GM19372 (cell line): ENCODE measurements at regions not wholly inside any gene's neighbourhood (a gene's known extent, or its start where the extent isn't known, plus 50 kb on each side); places are given as distances from the start of the nearest gene placed in this dataset.
A peak's percentile ranks its signal among the peaks of the same experiment; 100 is the strongest.

ENCODE experiments used
- ATAC-seq: cut with Tn5 transposase; IDR thresholded peaks from one replicate; pipeline ENCODE4 v1.9.1; 2021; ENCODE audit warnings: mild to moderate bottlenecking, low read depth, moderate library complexity; ENCODE audit not compliant: unreplicated experiment

DNA sequence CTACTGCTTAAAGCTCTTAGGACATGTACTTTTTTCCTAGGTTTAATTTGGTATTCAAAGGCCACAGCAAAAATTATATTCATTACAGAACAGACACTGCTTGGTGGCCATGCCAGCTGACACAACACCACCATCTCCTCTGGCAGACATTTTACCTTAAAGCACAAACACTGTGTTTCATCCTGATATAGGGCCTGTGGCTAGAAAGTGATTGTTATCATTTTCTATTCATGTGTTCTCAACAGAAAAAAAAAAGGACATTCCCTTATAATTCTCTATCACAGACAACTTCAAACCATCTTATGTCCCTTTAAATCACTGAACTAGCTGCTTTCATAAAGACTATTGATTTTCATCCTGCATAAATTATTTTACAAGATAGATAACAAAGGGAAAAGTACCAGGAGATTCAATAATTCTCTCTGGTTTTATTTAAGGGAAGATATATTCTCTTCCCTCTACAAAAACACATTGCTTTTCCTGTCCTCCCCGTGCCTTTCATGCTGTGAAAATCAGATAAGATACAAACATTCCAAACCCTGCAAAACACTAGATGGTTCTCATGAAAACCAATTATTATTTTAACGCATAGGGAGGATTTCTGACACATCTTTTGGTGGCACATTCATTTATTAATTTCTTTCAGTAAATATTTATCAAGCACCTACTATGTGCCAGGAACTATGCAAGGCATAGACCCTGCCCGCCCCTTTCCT lies 139.3 kb upstream of the TMCC3 start:
- ATAC-seq = no peak

DNA sequence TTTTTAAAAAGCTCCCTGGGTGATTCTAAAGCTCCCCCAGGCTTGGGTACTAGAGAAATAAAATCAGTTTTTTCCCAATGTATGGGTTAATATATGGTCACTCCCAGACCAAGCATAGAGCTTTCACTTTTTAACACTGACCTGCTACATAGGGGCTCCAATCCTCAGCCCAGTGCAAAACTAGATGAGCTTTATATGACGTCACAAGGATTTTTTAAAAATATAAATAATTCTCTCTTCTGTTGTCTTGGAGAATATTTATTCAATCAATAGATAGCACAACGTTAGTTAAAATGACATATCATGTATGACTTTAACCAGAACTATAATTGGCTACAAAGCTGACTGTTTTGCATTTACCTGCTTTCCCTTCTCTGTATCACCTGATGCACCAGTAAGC lies 137.9 kb upstream of the TMCC3 start:
- no peak for ATAC-seq

DNA sequence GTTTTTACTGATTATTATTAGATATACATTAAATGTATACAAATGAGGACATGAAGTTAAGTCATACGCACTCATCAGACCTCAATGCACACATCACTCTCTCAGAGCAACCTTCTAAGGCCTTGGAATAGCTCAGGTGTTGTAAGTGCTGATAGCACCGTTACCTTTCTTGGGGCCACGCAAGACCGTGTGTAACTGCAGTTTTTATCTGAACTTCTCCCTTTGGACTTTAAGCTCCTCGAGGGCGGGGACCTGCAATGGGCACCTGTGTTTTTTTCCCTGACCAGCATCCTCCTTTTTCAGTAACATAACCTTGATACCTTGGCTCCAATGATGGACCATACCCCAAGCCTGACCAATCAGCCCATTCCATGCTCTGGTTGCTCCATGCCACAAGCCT lies 136.5 kb upstream of the TMCC3 start:
- ATAC-seq = no peak

DNA sequence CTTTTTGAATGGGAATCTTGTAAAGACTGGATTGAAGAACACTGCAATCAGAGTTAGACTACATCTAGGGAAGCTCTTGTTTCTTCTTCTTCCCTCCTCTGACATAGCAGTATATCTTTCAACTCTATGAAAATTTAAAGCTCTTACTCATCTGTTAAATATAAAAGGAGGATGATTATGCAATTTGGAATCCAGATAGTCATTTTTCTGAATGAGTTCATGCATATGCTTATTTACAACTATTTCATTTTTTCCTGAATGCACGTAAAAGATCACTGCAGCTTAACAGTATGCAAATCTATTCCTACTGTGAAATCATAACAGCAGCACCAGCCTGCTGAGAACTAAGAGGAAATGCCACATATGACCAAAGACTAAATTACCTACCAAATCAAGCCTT lies 133.5 kb upstream of the TMCC3 start:
- ATAC-seq = no peak

DNA sequence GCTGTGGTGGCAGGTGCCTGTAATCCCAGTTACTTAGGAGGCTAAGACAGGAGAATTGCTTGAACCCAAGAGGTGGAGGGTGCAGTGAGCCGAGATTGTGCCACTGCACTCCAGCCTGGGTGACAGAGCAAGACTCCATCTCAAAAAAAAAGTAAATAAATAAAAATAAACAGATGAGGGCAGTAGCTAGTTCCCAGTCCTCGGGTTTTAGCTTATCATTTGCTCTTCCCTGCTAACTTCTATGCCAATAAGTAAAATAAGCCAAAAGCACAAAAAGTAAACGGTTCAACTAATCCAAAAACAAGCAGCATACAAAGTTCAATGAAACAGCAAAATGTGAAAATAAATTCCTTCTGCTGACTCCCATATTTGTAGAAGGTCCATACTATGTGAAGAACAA lies 133.0 kb upstream of the TMCC3 start:
- ATAC-seq = no peak

DNA sequence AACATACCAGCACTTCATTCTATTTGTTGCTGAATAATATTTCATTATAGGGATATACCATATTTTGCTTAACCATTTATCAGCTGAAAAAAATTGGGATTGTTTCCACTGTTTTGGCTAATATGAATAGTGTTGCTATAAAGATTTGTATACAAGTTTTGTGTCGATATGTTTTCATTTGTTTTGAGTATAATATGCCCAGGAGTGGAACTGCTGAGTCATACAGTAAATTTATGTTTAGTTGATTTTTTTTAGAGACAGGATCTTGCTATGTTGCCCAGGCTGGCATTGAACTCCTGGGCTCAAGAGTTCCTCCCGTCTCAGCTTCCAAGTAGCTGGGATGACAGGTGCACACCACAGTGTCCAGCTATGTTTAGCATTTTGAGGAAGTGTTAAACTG lies 131.5 kb upstream of the TMCC3 start:
- no peak for ATAC-seq

DNA sequence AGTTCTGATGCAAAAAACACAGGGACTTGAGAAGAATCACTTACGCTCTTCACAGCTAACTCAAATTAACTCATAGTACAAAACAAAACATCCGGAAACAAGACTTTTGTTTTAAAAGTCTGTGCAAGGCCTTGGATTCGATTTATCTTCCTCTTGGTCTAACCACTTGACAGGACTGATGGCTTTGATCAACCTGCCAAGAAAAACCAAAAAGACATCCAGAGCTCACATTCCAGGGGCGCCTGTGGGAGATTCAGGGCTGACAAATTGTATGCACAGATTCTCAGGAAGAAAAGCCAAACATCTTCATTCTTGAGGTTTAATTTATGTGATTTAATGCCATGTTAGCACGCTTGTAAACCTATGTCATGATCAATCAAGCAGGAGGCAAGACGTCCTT lies 129.1 kb upstream of the TMCC3 start:
- ATAC-seq = no peak

DNA sequence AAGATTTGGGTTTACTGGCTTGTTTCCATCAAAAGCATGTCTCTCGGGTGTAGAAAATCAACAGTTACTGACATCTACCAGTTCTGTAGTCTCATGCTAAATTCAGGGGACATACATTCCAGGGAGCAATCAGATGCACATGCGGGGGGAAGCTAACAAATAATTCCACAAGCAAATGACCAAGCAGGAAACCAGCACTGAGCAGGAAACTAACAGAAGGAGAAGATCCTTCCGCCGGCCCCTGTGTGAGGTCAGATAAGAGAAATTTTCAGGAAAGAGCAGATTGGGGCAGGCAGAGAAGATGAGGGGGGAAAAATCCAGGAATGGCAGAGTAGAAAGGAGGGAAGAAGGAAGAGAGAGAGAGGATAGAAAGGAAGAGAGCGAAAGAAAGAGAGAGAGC lies 127.6 kb upstream of the TMCC3 start:
- no peak for ATAC-seq

DNA sequence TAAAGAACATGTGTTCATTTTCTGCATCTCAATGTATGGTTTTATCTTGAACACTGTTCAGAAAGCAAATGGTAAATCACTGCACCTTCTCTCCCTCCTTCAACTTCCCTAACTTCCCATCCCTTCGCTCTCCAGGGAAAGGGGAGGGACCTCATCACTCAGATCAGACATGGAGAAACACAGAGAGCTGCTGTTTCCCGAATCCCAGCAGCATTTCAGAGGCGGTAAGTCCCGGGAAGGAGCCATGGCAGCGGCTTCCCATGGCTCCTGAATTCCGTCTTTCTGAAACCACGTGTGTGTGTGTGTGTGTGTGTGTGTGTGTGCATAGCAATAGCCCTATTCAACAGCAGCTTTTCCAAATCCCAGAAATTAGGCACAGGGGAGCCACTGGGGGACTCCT lies 125.4 kb upstream of the TMCC3 start:
- ATAC-seq = no peak

DNA sequence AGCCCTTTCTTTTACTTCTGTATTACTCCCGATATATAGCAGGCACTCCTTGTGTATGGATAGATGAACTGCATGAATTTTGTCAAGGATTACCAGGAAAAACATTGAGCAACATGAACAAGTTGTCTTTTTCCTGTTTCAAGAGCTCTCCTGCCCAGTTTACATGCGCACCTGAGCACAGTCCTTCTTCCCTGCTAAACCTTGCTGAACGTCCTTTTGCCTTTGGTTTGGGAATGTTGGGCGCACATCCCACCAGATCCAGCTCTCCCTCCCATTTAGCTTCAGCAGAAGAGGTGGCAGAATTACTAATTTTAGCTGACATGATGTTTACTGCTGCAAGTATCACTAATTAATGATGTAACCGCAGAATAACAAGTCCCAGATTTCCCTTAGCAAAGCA lies 121.4 kb upstream of the TMCC3 start:
- no peak for ATAC-seq

DNA sequence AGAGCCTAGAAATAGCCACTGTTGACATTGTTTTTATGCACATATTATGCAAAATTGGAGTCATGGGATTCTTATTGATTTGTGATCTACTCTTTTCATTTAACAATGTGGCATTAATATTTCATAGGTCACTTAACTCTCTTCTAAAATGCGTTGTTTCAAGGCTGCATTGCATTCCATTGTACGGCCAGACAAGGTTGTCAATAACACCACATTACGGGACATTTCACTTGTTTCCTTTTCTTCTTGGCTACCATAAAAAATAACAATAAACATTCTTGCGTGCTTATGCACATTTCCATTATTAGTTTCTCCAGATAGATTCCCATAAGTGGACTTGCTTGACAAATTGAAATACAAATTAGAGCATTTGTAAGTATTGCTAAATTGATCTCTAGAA lies 120.8 kb upstream of the TMCC3 start:
- ATAC-seq = no peak

DNA sequence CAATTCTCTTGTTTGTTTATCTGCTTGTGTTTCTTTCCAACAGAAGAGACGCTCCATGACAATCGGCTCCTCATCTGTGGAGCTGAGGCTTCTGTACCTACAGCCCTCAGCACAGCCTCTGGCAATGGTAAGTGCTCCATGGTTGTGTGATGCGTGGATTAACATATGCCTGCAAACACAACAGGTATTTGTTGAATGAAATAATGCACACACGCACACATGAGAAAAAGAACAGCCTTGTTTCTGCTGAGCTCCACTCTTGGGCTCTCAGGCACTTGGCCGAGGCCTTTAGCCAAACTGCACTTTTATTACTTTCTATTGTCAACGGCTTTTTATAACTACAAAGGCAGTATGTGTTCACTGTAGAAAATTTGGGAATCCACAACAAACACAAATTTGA lies 120.4 kb upstream of the TMCC3 start:
- no peak for ATAC-seq

DNA sequence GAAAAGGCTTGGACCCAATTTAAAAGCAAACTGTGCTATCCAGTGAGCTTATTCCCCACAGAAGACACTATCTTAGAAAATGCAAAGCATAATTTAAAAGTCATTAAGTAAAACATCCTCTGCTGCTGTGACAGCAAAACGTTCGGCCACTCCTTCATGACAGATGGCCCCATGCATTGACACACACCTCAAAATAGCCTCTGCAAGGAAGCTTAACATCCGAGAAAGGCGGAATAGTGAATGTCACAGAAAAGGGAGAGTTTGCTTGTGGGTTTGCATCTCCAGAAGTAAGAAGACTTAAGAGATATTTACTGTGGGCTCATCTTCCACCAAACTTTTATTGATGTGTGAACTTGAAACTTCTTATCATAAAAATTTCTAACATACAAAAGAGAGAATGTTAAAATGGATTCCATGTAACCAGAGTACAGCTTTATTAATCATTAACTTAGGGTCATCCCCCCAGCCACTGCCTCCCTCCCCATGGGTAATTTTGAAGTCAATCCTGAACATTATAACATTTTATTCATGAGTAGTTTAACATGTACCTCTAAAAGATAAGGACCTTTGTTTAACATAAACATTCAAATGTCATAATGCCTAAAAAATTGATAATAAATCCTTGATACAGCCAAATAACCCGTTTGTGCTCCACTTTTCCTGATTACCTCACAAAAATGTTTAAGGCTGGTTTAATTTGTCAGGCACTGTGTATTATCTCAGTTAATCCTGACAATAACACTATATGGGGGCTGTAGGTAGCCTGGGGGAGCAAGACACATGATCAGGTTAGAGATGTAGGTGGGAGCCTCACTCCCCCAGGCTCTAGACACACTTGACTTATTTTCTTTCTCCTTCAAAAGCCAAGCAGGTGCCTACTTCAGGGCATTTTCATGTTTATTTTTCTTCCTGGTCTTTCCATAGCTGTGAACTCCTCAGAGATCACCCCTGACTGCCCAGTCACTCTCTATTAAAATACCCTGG lies 119.7 kb upstream of the TMCC3 start:
- ATAC-seq = no peak

DNA sequence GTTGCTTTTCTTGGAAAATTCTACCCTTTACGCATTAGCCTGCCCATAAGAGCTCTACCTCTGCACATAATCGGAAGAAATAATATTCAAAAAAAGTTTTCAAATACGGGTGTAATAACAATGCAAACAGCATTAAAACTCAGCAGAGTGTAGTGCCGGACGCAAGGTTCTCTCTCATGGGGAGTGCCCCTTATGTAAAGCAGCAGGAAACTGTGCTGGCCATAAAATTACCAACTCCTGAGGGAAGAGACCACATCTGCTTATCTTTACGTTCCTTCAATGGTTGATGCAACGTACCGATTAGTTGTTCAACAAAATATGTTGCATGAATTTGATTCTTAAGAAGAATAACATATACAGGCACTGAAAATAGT lies 118.7 kb upstream of the TMCC3 start:
- peak; percentile 80 for ATAC-seq

DNA sequence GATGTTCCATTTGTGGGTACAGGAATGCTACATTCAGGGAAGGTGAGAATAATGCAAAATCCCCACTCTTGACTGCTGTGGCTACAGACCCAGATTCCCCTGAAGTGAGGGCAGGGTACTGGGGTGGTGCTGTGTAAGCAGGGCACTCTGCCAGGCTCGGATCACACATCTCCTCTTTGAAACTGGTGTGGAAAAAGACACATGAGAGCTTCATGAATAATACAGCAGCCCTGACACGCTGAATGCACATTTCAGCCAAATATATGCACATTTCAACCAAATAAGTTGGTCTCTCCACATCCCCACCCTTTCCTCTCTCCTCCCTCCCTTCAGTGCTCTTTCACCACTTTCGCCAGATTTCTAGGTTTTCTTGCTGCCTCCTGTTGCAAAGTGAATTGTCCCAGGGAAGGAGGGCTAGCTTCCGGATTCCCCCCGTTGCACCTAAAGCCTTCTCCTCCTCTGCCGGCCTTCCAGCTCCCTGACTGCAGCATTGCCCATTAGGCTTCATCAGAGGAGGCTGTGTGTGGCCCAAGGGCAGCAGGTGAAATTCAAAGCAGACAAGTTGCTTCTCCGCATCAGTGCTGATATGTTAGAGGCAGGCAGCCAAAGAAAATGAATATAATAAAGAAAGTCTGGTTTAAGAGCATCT lies 118.2 kb upstream of the TMCC3 start:
- peak; percentile 42 for ATAC-seq

DNA sequence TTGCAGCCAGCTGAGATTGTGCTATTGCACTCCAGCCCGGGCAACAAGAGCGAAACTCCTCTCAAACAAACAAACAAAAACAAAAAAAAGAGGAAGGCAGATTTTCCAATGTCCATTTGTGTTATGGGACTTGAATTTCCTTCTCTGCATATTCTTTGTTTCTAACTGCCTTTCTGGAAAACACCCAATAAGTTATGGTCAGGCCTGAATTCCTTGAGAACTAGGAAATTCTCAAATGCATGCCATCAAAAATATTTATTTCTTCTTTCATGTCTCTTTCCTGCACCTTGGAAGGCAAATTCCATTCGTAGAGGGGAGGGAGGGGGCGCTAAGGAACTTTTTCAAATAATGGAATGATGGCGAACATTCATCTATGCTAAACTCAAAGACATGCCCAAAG lies 117.6 kb upstream of the TMCC3 start:
- no peak for ATAC-seq

DNA sequence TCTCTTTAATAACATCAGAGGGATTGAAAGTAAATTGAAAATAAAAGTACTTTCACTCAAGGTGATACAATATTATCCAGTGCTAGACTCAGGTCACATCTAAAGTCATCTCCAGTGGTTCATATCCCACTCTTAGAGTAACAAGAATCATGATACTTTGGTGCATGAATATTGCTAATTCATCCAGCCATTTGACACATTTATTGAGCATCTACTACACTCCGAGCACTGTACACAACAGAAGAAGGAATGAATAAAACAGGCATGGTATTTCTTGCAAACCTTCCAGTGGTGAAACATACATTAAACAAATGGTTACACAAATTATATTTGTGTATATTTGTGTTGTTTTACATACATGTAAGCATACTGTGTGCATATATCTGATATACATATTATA lies 116.0 kb upstream of the TMCC3 start:
- no peak for ATAC-seq

DNA sequence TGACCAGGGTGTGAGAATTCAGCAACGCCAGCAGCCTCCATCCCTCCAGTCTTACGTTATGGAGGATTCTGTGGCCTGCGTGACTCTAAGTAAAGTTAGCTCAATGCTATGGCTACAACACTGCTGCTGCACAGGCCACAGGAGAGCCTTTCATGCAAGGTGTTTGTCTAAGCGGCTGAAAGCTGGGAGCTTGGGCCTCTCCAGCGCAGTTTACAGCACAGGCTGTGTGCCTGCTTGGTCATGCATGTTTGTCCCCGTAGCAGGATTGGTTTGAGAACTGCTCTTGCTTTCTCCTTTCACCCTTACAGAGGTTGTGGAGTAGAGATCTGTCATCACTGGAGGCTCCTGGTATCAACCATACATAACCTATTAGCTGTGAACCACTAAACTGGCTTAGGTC lies 113.1 kb upstream of the TMCC3 start:
- ATAC-seq = no peak

DNA sequence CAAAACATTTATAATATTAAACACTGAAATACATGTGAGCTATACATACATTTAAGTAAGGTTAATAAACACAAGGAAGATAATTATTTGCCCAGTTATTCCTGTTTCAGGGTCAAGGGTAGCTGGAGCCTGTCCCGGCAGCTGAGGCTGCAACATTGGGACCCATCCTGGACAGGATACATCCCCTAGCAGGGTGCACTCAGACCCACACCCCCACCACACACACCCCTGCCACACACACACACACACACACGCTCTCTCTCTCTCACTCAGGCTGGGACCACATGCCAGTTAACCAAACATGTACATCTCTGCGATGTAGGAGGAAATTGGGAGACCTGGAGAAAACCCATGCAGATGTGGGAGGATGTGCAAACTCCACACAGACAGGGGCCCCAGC lies 112.6 kb upstream of the TMCC3 start:
- ATAC-seq = no peak

DNA sequence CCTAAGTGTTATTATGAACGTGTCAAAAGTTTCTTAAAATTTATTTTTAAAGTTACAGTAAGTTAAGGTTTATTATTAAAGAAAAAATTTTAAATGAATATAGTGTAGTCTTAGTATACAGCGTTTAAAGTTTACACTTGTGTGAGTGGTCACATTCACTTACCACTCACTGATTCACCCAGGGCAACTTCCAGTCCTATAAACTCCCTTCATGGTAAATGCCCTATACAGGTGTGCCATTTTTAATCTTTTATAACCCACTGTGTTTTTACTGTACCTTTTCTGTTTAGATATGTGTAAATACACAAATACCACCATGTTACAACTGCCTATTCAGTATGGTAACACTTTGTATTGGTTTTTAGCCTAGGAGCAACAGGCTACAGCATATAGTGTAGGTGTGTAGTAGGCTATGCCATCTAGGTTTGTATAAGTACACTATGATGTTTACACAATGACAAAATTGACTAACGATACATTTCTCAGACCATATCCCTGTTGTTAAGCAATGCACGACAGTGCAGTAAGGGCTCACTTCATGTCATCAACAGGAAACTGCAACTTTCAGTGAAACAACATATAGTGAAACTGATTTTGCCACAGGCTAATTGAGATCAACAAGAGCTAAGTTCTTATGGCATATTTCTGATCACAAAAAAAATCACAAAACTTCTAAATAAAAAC lies 112.0 kb upstream of the TMCC3 start:
- peak; percentile 74 for ATAC-seq

DNA sequence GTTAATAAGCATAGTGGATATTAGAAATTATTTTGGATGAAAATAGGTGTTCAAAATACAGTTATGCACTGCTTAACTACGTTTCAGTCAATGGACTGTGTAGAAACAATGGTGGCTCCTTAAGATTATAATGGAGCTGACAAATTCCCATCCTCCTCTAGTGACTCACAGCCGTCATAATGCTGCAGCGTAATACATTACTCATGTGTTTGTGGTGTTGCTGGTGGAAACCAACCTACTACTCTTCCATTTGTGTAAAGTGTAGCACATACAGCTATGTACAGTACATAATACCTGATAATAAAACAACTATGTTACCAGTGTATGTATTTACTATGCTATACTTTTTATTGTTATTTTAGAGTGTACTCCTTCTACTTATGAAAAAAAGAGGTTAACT lies 111.2 kb upstream of the TMCC3 start:
- no peak for ATAC-seq
